ENCODE measurements at regions not wholly inside any gene's neighbourhood (a gene's known extent, or its start where the extent isn't known, plus 50 kb on each side); places are given as distances from the start of the nearest gene placed in this dataset.
"Not testable (repeated sequence)": the region's sequence is repeated elsewhere in the genome, so short reads cannot be mapped to it uniquely, and the experiment has no call there.

DNA sequence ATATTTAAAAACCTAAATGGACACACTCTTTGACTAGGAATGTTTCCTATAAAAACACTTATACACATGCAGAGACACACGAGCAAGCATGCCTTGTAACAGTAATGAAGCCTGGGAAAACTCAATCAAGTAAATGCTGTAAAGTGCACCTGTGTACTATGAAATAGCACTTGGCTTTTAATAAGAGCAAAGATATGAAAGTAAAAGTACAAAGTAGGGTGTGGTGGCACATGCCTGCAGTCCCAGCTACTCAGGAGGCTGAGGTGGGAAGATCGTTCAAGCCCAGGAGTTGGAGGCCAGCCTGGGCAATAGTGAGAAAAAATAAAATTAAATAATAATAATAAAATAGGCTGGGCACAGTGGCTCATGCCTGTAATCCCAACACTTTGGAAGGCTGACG, 166.9 kb upstream of the GRK3 start:
- no peak for DNase-seq

DNA sequence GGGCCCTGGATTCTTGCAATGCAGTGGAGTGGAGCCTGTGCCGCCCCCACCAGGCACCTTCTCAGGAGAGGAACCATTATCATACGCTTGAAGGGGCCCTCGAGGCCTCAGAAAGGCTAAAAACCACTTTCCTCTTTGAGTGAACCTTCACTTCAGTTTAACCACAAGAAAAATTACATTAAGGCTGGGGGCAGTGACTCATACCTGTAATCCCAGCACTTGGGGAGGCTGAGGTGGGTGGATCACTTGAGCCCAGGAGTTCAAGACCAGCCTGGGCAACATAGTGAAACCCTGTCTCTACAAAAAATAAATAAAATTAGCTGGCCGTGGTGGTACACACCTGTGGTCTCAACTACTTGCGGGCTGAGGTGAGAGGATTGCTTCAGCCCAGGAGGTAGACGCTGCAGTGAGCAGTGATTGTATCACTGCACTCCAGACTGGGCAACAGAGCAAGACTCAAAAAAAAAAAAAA, 165.8 kb upstream of the GRK3 start:
- peak; percentile 14 for DNase-seq

DNA sequence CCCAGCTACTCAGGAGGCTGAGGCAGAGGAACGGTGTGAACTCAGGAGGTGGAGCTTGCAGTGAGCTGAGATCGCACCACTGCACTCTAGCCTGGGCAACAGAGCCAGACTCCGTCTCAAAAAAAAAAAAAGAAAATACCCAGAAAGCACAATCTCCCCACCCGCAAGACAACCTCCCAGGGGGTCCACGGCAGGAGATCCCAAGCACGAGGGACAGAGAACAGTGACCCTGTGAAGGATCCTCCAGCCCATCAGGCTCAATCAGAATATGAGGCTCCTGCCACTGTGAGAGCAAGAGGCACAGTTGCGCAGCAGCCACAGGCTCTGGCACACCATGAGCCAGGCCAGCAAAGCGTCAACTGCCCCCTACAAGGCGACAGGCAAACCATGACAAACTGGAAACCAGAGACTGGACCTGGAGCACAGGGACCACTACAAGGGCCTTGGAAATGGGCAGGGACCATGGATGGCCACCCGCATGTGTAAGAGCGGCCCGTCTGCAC, 164.8 kb upstream of the GRK3 start:
- DNase-seq, result no peak

DNA sequence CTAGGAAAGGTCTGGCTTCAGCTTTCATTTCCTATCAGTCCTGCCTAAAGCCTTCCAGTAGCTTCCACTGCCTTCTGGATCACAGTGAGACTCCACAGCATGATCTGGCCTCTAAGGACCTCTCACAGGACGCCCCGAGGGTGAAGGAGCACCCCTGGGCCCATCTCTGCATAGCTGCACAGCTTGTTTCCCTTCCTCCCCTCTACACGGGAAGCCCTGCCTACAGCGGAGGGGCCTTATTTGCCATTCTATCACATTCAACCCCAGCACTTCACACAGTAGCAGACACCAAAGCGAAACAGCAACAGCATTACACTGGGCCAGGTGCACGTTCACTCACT, 162.3 kb upstream of the GRK3 start:
- no peak for DNase-seq

DNA sequence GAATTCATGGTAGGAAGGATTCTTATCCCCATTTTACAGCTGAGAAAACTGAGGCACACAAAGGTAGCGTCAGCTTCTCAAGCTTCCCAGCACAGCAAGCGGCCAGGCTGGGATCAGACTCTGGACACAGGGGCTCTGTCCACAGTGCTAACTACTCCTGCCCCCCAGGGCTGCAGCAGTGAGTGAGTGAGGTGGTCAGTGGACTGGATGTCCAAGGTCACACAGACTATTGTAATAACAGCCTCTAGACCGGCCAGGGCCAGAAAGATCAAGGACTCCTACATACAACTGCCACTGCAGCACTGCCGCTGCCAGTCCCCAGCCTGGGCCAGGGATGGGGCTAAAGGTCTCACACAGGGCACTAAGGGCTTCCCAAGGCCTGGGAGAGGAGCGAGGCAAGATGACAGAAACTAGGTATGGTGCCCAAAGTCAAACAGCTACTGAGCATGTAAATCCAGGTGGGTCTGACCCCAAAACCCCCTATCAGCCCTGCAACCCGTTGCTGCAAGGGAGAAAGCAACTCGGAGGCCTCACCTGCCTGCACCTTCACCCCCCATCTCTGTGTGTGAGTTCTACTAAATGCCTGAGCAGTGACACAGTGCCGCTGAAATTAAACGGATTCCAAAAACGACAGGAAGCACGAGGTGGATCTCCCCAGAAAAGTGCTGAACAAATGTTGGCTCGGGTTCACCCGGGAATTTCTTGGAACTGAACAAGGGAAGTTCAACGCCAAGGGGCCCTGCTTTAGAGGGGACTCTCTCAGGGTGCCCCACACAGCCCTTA, 161.8 kb upstream of the GRK3 start:
- no peak for DNase-seq

DNA sequence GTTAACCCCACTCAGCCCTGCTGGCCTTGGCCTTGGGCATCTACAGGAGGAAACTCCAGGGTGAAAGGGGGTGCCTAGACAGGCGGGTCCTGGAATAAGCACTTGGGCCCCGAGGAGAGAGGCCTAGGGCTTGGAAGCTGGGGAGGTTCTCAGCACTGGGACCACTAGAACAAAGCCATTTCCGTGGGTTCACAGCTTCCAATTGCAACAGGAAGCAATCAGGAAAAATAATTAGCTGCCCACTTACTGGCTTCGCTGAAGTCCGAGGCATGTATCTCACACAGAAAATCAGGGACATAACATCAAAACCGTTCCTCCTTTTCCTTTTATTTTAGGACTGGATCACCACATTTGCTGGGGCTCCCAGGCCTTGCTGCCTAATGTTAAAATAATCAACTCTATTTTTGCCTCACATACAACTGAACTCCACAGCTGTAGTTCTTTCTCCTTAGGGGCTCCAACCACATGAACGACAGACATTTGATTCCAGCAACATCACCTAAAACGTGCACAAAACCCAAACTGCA, 161.1 kb upstream of the GRK3 start:
- DNase-seq, result no peak

DNA sequence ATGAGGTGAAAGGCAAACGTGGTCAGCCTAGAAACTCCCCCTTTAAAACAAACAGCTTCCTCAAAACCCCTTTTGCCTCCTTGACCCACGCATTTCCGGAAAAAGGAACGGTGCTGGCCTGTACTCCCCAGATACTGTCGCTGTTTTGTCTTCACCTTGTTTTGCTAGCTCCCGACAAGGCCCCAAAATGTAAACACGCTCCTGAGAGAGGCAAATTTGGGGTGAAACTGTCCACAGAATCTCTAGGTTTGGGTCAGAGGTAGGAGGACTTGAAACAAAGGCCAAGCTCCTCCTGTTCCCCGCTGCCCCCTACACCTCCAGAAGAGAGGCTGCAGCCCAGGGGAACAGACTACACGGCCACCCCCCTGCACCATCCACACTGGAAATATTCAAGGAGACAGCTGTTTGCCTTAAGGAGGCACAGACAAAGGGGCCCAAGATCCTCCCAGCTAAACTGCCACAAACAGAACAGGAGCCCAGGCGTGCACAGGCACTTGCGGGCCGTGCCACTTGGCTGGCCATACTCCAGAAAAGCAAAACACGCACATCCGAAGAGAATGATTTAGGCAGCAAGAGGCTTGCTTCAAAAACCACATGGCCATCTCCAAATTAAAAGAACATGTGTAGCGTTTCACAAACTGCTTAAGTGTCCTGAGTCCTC, 160.5 kb upstream of the GRK3 start:
- DNase-seq, result no peak

DNA sequence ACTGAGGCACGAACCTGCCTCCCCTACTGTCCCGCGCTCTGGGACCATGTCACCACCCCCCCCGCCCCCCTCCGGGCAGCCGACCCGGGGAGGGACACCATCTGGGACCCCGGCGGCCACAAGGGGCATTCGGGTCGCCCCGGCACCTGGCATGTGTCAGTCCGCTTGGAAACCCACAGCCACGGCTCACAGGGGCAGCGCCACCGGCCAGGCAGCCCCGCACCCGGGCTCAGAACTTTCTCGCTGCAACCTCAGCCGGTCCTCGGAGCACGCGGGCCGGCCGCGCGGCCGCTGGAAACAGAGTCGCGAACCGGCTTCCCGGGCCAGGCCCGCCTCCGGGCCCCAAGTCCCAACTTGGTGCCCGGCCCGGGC, 159.9 kb upstream of the GRK3 start:
- DNase-seq, result no peak

DNA sequence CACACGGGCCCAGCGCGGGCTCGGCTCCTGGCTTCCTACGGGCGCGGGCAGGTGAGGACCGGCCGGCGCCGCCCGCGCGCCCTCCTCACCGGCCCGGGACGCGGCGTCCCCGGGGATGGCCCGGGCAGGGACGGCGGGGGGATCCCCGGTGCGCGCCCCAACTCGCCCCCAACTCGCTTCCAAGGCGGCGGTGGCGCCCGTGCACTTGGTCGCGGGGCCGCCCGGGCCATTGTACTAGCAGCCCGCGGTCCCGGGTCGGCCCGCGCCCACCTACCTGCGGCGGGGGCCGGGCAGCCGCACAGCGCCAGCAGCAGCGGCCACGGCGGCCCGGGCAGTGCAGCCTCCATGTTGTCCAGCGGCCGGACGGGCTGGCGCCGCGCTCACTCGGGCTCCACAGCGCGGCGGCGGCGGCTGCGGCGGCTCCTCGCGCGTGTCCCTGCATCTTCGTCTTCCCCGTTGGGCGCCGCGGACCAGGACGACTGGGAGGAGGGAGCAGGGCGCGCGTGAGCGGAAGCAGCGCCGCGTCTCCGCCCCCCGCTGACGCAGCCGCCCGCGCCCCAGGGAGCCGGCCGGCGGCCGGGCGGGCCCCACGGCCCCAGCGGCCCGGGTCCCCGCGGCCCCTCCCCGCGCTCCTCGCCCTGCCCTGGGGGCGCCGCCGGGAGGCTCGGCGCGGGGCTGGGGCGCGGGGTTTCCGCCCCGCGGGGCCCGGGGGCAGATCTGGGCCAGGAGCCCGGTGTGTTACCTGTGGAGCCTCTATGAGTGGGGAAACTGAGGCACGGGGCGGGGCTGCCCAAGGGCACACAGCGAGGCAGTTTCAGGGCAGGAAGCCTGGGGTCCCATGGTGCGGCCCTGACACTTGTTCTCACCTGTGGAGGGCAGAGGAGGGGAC, 159.3 kb upstream of the GRK3 start:
- DNase-seq, result peak; percentile 8

DNA sequence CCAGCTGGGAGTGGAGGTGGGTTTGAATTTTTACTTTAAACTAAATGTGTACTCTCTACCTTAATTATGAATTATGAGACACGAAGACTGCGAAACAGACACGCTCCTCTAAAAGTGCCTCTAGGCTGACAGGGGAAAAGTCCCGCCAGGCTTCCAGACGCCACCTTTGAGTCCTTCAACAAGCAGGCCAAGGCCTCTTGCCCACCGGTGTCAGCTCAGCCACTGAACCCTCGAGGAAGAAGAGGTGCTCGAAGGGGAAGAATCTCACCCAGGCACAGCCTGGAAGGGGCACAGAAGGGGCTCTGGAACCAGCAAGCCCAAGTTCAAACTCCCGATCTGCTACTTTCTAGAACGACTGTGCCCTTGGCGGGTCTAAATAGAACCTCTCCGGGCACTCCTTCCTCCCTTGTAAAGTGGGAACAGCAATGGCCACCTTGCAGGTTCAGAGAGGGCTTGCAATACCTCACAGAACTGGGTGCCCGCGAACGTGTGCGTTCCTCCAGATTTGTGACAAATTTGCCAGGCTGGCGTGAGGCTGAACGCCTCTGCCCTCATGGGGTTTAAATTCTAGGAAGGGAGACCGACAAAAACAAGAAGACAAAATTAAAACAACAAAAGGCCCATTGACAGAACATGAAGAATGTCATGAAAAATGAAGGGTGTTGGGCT, 158.5 kb upstream of the GRK3 start:
- DNase-seq, result no peak

DNA sequence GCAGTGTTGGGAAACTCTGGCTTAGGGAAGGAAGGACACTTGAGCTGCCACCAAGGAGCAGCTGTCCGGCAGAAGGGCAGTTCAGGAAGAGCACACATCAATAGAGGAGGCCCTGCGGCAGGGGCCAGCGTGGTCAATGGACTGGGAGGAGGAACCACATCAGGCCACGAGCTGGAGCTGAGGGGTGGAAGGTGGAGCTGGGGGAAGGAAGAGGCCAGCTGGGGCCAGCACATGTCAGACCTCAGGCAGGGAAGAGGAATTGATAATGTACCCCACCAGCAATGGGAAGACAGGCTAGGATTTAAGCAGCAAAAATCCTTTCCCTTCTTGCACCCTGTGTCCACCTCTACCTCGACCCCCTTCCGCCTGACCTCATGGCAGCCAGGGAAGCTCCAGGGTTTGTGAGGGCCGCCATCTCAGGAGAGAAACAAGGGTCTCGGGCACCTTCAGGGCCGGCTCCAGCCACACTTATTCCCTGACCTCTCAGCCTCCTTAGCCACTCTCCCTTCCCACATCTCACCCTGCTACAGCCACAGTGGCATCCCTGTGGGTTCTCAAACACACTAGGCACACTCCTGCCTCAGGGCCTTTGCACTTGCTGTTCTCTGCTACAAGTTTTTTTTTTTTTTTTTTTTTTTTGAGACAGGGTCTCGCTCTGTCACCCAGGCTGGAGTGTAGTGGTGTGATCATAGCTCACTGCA, 157.8 kb upstream of the GRK3 start:
- no peak for DNase-seq

DNA sequence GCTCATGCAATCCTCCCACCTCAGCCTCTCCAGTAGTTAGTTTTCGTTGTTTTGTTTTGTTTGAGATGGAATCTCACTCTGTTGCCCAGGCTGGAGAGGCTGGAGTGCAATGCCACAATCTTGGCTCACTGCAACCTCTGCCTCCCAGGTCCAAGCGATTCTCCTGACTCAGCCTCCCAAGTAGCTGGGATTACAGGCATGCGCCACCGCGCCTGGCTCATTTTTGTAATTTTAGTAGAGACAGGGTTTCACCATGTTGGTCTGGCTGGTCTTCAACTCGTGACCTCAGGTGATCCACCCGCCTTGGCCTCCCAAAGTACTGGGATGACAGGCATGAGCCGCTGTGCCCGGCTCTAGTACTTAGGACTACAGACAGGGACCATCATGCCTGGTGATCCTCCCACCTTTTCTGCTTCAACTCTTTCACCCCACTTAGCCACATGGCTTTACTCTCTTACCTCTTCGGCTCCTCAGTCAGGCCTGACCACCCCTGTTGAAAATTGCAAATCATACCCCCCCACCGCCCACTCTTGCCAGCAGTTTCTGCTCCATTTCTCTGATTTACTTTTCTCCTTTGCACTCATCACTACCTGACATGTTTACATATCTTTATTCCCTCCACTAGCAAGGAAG, 157.1 kb upstream of the GRK3 start:
- no peak for DNase-seq

DNA sequence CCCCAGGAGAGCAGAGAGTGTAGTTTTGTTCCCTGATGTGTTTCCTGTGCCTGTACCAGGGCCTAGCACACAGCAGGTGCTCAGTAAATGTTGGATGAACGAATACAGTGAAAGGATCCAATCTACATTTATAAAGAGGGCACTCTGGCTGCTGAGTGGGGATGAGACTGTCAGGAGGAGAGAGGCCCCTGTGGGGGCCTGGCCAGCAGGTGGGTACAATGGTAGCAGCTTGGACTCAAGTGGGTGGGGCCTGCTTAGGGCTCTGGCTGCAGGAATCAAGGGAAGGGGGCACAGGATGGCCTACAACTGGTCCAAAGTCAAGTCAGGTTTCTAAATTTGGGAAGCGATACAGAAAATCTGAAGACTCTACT, 156.6 kb upstream of the GRK3 start:
- DNase-seq, result no peak

DNA sequence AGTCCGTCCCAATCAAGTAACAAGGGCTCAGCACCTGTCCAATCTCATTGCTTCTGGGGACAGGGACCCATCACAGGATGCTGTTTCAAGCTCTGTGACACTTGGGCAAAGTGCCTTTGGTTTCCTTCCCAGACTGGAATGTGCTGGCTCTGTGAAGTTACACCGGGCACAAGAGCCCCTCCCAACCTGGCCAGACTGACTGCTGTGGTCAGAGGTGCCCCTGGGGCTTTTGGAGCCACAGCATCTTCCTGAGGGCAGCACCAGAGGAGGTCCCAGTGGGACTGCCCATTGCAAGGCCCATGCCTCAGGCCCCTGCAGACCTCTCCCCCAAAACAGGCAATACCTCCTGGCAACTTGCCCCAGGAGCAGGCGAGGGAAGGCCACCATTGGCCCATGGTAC, 155.2 kb upstream of the GRK3 start:
- no peak for DNase-seq

DNA sequence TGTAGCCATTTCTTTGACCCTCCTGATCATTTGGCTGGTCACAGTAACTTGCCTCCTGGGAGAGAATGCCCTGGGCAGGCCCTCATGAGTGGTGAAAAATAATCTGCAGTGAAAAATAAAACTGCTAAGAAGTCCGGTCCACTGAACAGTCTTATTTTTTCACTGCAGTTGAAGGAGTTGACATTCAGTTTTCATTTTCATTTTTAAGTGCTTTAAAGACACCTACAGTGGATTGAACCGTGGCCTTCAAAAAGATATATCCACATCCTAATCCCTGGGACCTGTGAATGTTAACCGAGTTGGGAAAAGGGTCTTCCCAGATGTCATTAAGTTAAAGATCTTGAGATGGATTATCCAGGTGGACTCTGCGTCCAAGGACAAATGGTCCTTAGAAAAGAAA, 153.6 kb upstream of the GRK3 start:
- no peak for DNase-seq

DNA sequence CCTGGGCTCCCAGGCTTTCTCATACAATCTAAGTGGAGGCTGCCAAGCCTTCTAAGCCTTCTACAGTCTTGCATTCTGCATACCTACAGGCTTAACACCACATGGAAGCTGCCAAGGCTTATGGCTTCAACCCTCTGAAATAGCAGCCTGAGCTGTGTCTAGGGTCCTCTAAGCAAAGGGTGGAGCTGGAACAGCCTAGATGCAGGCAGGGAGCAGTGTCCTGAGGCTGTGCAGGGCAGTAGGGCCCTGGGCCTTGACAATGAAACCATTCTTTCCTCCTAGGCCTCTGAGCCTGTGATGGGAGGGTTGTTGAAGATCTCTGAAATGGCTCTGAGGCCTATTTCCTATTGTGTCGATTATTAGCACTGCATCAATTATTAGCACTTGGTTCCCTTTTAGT, 150.9 kb upstream of the GRK3 start:
- DNase-seq, result no peak

DNA sequence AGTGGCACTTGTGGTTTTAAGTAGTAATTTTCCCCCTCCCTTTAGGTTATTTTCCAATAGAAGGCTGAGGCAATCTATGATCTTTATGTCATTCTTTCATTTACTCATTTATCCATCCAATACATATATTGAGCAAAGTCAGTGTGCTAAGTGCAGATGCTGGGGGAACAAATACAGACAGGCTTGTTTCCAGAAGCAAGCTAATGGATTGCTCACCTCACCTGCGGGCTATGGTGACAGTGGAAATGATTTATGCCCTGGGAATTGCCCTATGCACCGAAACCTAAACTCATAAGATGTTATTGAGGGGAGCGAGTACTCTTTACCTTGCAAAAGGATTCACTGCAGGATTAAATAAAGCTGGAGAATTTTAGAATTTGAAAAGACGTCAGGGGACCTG, 148.7 kb upstream of the GRK3 start:
- DNase-seq, result not testable (repeated sequence)

DNA sequence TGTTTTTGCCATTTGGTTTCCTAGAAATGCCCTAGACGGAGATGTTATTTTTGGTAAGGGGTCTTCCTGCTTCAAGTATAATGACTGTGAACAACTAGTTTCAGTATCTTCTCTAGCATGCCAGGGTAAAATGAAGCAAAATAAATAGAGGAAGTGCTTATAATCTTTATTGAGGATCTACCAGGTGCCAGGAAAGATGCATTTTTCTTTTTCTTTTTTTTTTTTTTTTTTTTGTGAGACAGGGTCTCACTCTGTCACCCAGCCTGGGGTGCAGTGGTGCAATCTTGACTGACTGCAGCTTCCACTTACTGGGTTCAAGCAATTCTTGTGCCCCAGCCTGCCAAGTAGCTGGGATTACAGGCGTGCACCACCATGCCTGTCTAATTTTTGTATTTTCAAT, 146.6 kb upstream of the GRK3 start:
- not testable (repeated sequence) for DNase-seq

DNA sequence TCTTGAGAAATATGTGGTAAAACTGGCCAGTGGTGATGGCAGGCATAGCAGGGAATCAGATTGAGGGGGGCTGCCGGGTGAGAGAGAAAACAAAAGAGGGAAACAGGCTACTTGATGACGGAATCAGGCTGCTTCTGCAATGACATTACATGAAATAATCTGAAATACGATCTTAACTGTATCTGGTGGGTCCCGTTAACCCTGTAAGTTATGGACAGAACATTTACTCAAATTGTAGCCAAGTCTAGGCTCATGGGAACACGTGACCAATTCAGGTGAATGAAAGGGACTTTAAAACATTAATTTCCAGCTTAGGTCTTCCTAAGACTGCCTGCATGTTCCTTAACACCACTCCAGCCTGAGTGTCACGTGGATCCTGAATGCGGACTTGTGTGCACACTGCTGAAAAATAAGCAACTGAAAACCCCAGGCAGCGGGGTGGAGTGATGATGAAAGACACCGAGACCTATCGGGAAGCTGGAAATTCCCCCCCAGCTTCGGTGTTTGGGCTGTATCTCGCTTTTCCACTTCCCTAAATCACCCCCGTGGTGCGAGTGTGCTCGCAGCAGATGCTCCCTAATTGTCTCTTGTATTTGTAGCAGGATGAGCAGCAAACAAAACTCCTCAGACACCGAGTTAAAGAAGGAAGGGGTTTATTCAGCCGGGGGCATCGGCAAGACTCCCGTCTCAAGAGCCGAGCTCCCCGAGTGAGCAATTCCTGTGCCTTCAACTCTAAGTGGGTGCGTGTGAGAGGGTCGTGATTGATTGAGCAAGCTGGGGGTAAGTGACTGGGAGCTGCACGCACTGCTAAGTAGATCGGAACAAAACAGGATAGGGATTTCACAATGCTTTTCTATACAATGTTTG, 145.0 kb upstream of the GRK3 start:
- DNase-seq, result no peak

DNA sequence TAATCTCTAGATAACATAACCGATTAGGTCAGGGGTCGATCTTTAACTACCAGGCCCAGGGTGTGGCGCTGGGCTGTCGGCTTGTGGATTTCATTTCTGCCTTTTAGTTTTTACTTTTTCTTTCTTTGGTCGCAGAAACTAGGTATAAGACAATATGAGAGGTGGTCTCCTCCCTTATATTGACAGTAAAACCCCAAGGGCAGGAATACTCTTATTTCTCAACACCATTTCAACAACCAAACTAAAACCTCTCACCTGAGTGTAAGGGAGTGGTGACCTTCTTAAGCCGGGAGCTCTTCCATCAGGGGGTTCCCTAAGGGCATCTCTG, 144.4 kb upstream of the GRK3 start:
- not testable (repeated sequence) for DNase-seq

DNA sequence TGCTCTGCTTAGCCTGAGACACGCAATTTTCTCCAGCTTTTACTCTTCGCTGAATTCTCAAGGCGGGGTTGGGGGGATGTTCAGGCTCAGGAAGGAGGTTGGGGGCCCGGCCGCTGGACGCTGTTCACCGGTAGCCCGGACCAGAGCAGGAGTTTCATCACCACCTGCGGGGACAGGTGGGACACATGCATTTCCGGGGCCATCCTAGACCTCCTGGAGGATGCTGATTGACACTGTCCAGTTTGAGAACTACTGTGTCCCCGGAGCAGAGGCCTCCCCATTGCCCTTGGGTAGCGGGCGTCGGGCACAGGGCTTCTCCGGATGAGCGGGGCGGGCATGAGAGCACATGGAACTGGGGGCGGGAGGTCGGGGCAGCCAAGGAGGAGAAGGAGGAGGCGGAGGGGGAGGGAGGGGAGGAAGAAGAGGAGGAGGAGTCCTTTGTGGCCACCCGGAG, 144.0 kb upstream of the GRK3 start:
- DNase-seq, result no peak

All from NK-92 treated with Interleukin-12 subunit alpha and Interleukin-12 subunit beta, amount 100 ng/mL, for 24 hours (cell line).